H1 (cell line): ENCODE measurements at regions not wholly inside any gene's neighbourhood (a gene's known extent, or its start where the extent isn't known, plus 50 kb on each side); places are given as distances from the start of the nearest gene placed in this dataset.

ENCODE experiments used
- CTCF ChIA-PET: fragments of 300-600 bp; sonication (Branson Sonifier 250); formaldehyde crosslinking; loops from one replicate; lab custom pipeline; 2021; ENCODE audit not compliant: partially characterized antibody; lab: Charles Lee
- POLR2A ChIA-PET: fragments of 300-600 bp; sonication (Branson Sonifier 250); formaldehyde crosslinking; loops from one replicate; lab custom pipeline; 2021; ENCODE audit warnings: inconsistent platforms; ENCODE audit not compliant: partially characterized antibody; lab: Charles Lee
- DNase-seq, 2 experiments: peaks; one replicate each; pipeline versions ENCODE4 v3.0.0 to v3.0.0-alpha.2; 2010 to 2022; ENCODE audit warnings: low spot score in 2 of 2, low read depth in 1 of 2, mixed read lengths in 1 of 2
- FAIRE-seq: peaks from 2 replicates; lab custom pipeline; 2011; peaks lifted over from hg19 to GRCh38; lab: Jason Lieb, UNC
- H2AFZ ChIP-seq: 2 replicates; pipeline ENCODE4 v1.8.1; 2012; ENCODE audit warnings: low read length, inconsistent platforms
- H2AK5ac ChIP-seq: 2 replicates; pipeline ENCODE4 v1.6.1; 2013; ENCODE audit warnings: low read depth, low read length
- H2BK120ac ChIP-seq: replicated peaks from 2 replicates; pipeline ENCODE3; 2013; ENCODE audit warnings: low read depth, low read length, inconsistent platforms
- H2BK12ac ChIP-seq: 2 replicates; pipeline ENCODE4 v1.6.1; 2013; ENCODE audit warnings: low read depth, low read length
- H2BK15ac ChIP-seq: 2 replicates; pipeline ENCODE4 v1.6.1; 2013; ENCODE audit warnings: low read length
- H2BK20ac ChIP-seq: 2 replicates; pipeline ENCODE4 v1.6.1; 2013; ENCODE audit warnings: low read length
- H2BK5ac ChIP-seq: 2 replicates; pipeline ENCODE4 v1.6.1; 2013; ENCODE audit warnings: low read depth, low read length
- H3K14ac ChIP-seq: 2 replicates; pipeline ENCODE4 v1.6.1; 2013; ENCODE audit warnings: inconsistent platforms; ENCODE audit not compliant: insufficient read length
- H3K18ac ChIP-seq: 2 replicates; pipeline ENCODE4 v1.6.1; 2013; ENCODE audit warnings: low read length; ENCODE audit errors: extremely low read depth
- H3K23ac ChIP-seq: 2 replicates; pipeline ENCODE4 v1.6.1; 2013; ENCODE audit warnings: inconsistent platforms; ENCODE audit not compliant: insufficient read length
- H3K23me2 ChIP-seq: 2 replicates; pipeline ENCODE4 v1.6.1; 2013; ENCODE audit warnings: low read depth, low read length
- H3K27ac ChIP-seq: 2 replicates; pipeline ENCODE4 v1.6.1; 2011; ENCODE audit warnings: low read depth, low read length, inconsistent platforms
- H3K27me3 ChIP-seq, 4 experiments: replicated peaks in 1 of 4; 1 replicate in 1 of 4; 2 replicates in 3 of 4; pipeline versions ENCODE4 v1.6.1 to v1.8.1; 2011 to 2013; ENCODE audit warnings: low read length in 3 of 4, mild to moderate bottlenecking in 3 of 4, inconsistent platforms in 2 of 4, mixed read lengths in 2 of 4, moderate library complexity in 1 of 4; ENCODE audit not compliant: control insufficient read depth in 3 of 4, insufficient read depth in 3 of 4; ENCODE audit errors: extremely low read depth in 1 of 4
- H3K36me3 ChIP-seq, 4 experiments: 2 replicates each; pipeline versions ENCODE4 v1.6.1 to v1.8.1; 2011 to 2013; ENCODE audit warnings: mild to moderate bottlenecking in 4 of 4, low read length in 3 of 4, moderate library complexity in 2 of 4, control low read depth in 1 of 4, inconsistent platforms in 1 of 4; ENCODE audit not compliant: insufficient read depth in 4 of 4, control insufficient read depth in 2 of 4
- H3K4ac ChIP-seq: replicated peaks from 2 replicates; pipeline ENCODE3; 2013; ENCODE audit warnings: low read length, low read depth, mixed read lengths, inconsistent platforms; ENCODE audit not compliant: insufficient read length
- H3K4me1 ChIP-seq, 4 experiments: replicated peaks in 1 of 4; 1 replicate in 1 of 4; 2 replicates in 3 of 4; pipeline versions ENCODE4 v1.6.1 to v1.8.1; 2011 to 2013; ENCODE audit warnings: low read length in 3 of 4, inconsistent platforms in 2 of 4, mixed read lengths in 1 of 4; ENCODE audit not compliant: insufficient read depth in 4 of 4, control insufficient read depth in 3 of 4
- H3K4me2 ChIP-seq, 2 experiments: 2 replicates each; pipeline versions ENCODE4 v1.6.1 to v1.8.1; 2011 to 2013; ENCODE audit warnings: low read depth in 2 of 2, low read length in 2 of 2, control low read depth in 1 of 2, inconsistent platforms in 1 of 2, mild to moderate bottlenecking in 1 of 2; ENCODE audit not compliant: insufficient read depth in 1 of 2
- H3K4me3 ChIP-seq, 4 experiments: fragments of 200-600, 300-600 bp in 1 of 4; sonication (generic), shearing (Covaris generic), sonication (Bioruptor Twin) in 1 of 4; 2 replicates each; pipeline versions ENCODE4 v1.5.1 to v1.8.1; 2011 to 2016; ENCODE audit warnings: low read length in 4 of 4, low read depth in 3 of 4, control low read depth in 2 of 4, inconsistent platforms in 2 of 4, mild to moderate bottlenecking in 2 of 4, mixed read lengths in 1 of 4, moderate library complexity in 1 of 4; ENCODE audit not compliant: insufficient read depth in 2 of 4; ENCODE audit errors: extremely low read depth in 1 of 4
- H3K56ac ChIP-seq: replicated peaks from 2 replicates; pipeline ENCODE3; 2013; ENCODE audit warnings: low read depth, mild to moderate bottlenecking, mixed read lengths, low read length, inconsistent platforms; ENCODE audit not compliant: insufficient read length
- H3K79me1 ChIP-seq: 2 replicates; pipeline ENCODE4 v1.6.1; 2013; ENCODE audit warnings: low read depth, low read length, control low read depth
- H3K79me2 ChIP-seq, 2 experiments: 2 replicates each; pipeline versions ENCODE4 v1.6.1 to v1.8.1; 2012 to 2013; ENCODE audit warnings: low read length in 2 of 2, mild to moderate bottlenecking in 2 of 2, inconsistent platforms in 1 of 2; ENCODE audit not compliant: insufficient read depth in 2 of 2, control insufficient read depth in 1 of 2
- H3K9ac ChIP-seq, 4 experiments: replicated peaks in 1 of 4; 1 replicate in 1 of 4; 2 replicates in 3 of 4; pipeline versions ENCODE4 v1.6.1 to v1.8.1; 2011 to 2013; ENCODE audit warnings: low read depth in 3 of 4, low read length in 3 of 4, control low read depth in 2 of 4, mild to moderate bottlenecking in 2 of 4, moderate library complexity in 2 of 4, inconsistent platforms in 1 of 4; ENCODE audit errors: extremely low read depth in 1 of 4
- H3K9me3 ChIP-seq, 2 experiments: 2 replicates each; pipeline versions ENCODE4 v1.6.1 to v1.8.1; 2012 to 2013; ENCODE audit warnings: mild to moderate bottlenecking in 2 of 2, moderate library complexity in 2 of 2, control low read depth in 1 of 2, inconsistent platforms in 1 of 2, low read depth in 1 of 2, low read length in 1 of 2, mixed read lengths in 1 of 2; ENCODE audit not compliant: insufficient read depth in 2 of 2
- H4K20me1 ChIP-seq, 2 experiments: replicated peaks in 1 of 2; 2 replicates each; pipeline versions ENCODE3 to v1.8.1; 2011 to 2013; ENCODE audit warnings: inconsistent platforms in 2 of 2, low read length in 2 of 2, mild to moderate bottlenecking in 1 of 2; ENCODE audit not compliant: insufficient read depth in 2 of 2, control insufficient read depth in 1 of 2
- H4K5ac ChIP-seq: 2 replicates; pipeline ENCODE4 v1.6.1; 2013; ENCODE audit warnings: low read length, low read depth, mixed read lengths, inconsistent platforms; ENCODE audit not compliant: insufficient read length
- H4K8ac ChIP-seq: 2 replicates; pipeline ENCODE4 v1.8.0; 2013; ENCODE audit warnings: mild to moderate bottlenecking, moderate library complexity, low read length, inconsistent platforms; ENCODE audit not compliant: insufficient read depth; ENCODE audit errors: extremely low read depth
- H4K91ac ChIP-seq: replicated peaks from 2 replicates; pipeline ENCODE3; 2013; ENCODE audit warnings: low read length, mixed read lengths, inconsistent platforms; ENCODE audit not compliant: insufficient read length
- GTF2F1 ChIP-seq: IDR thresholded peaks from 2 replicates; pipeline ENCODE4 v1.6.1; 2012; ENCODE audit warnings: low read depth, low read length, improper control_type of control experiment, borderline replicate concordance
- NANOG ChIP-seq: IDR thresholded peaks from 2 replicates; pipeline ENCODE4 v1.6.1; 2011; ENCODE audit warnings: low read length, low read depth, mild to moderate bottlenecking, inconsistent platforms; ENCODE audit not compliant: insufficient read depth, poor library complexity, severe bottlenecking
- SRF ChIP-seq: IDR thresholded peaks from 2 replicates; pipeline ENCODE4 v1.6.1; 2011; ENCODE audit warnings: mild to moderate bottlenecking, low read depth, low read length, moderate library complexity
- WGBS, 2 experiments: shearing (Covaris generic) in 1 of 2; methylation state at CpG; one replicate each; pipeline versions ENCODE4 v1.1.6 to v1.1.7; 2013 to 2015; ENCODE audit warnings: low lambda C conversion rate in 2 of 2, mixed read lengths in 2 of 2, inconsistent platforms in 1 of 2, low coverage in 1 of 2, missing lambda C conversion rate in 1 of 2; ENCODE audit not compliant: insufficient replicate concordance in 2 of 2, insufficient coverage in 1 of 2, insufficient read length in 1 of 2; ENCODE audit errors: extremely low coverage in 1 of 2, missing lambda C conversion rate in 1 of 2; 5-methylcytosine and 5-hydroxymethylcytosine counted together

- H3K14ac ChIP-seq = no peak overlapping the region
- no peak overlapping the region for H3K18ac ChIP-seq
- H2AK5ac ChIP-seq = no peak overlapping the region
- H3K4me2 ChIP-seq = no peak overlapping the region
- H4K8ac ChIP-seq = no peak overlapping the region
- H2AFZ ChIP-seq = no peak overlapping the region
- no peak overlapping the region for H2BK120ac ChIP-seq
- H3K27ac ChIP-seq = no peak overlapping the region
- H4K5ac ChIP-seq = no peak overlapping the region
- H2BK5ac ChIP-seq = no peak overlapping the region
- no peaks in the 10 kb centered on the region for H3K4me1 ChIP-seq
- no peaks in the 10 kb centered on the region for H4K20me1 ChIP-seq
- no peak overlapping the region for H3K4me3 ChIP-seq
- H3K27me3 ChIP-seq = no peaks in the 10 kb centered on the region
- H4K91ac ChIP-seq = no peak overlapping the region
- peaks cover 0 to 3% of the 10 kb centered on the region in 2 experiments; a peak in 1 of 4 replicates for H3K9me3 ChIP-seq
- H3K79me1 ChIP-seq = no peaks in the 10 kb centered on the region
- H3K36me3 ChIP-seq = no peaks in the 10 kb centered on the region; a peak in 1 of 8 replicates
- no peak overlapping the region for H2BK20ac ChIP-seq
- no peak overlapping the region for H2BK15ac ChIP-seq
- POLR2A ChIA-PET = no interaction called here
- H3K79me2 ChIP-seq = no peaks in the 10 kb centered on the region
- no peak overlapping the region for H3K56ac ChIP-seq
- DNase-seq (no peak), FAIRE-seq (no peak)
- H3K23me2 ChIP-seq = no peaks in the 10 kb centered on the region
- no peak overlapping the region for H3K4ac ChIP-seq
- H2BK12ac ChIP-seq = no peak overlapping the region
- CTCF ChIA-PET = no interaction called here
- WGBS, 2 experiments = 94% methylated on average over 1 of the region's 1 CpG; no CpG with 5 or more reads in 1 of the 2 experiments
- H3K9ac ChIP-seq = no peak overlapping the region
- no peak overlapping the region for H3K23ac ChIP-seq
- TF ChIP-seq GTF2F1 = no peak
- no peak for TF ChIP-seq SRF
- no peak for TF ChIP-seq NANOG
Measured at GRCh38 chr12:29838768-29839167, 55.0 kb upstream of the TMTC1 start.
